ENCODE measurements at regions not wholly inside any gene's neighbourhood (a gene's known extent, or its start where the extent isn't known, plus 50 kb on each side); places are given as distances from the start of the nearest gene placed in this dataset.

GRCh38 chr3:166060789-166061479, 223.7 kb upstream of the BCHE start:
- no peak for TF ChIP-seq CTCF (IDR thresholded peaks at IDR 0.05)
- TF ChIP-seq POLR2A (IDR thresholded peaks at IDR 0.05) = no peak

Measured in breast epithelium (tissue), 3 donors.